Ectodermal cell (in vitro differentiated cells): ENCODE measurements at regions not wholly inside any gene's neighbourhood (a gene's known extent, or its start where the extent isn't known, plus 50 kb on each side); places are given as distances from the start of the nearest gene placed in this dataset.

Experiments used
- H3K27ac ChIP-seq: 2 replicates; pipeline ENCODE4 v1.7.0; 2013; ENCODE audit warnings: mild to moderate bottlenecking, low read depth, low read length; ENCODE audit not compliant: insufficient read depth, poor library complexity, severe bottlenecking
- H3K27me3 ChIP-seq: 2 replicates; pipeline ENCODE4 v1.7.0; 2013; ENCODE audit warnings: mild to moderate bottlenecking, low read length; ENCODE audit not compliant: insufficient read depth, control insufficient read depth, poor library complexity, severe bottlenecking
- H3K36me3 ChIP-seq: one replicate; pipeline ENCODE4 v1.7.0; 2013; ENCODE audit warnings: low read length; ENCODE audit not compliant: control insufficient read depth, insufficient read depth
- H3K4me1 ChIP-seq: one replicate; pipeline ENCODE4 v1.7.0; 2013; ENCODE audit warnings: low read length; ENCODE audit not compliant: control insufficient read depth, insufficient read depth
- H3K4me3 ChIP-seq: 2 replicates; pipeline ENCODE4 v1.7.0; 2013; ENCODE audit warnings: low read depth, low read length, control low read depth; ENCODE audit not compliant: insufficient read depth
- H3K9me3 ChIP-seq: 2 replicates; pipeline ENCODE4 v1.7.0; 2013; ENCODE audit warnings: mild to moderate bottlenecking, low read length, moderate library complexity; ENCODE audit not compliant: control insufficient read depth
- WGBS, 2 experiments: methylation state at CpG; one replicate each; pipeline ENCODE4 v1.1.7; 2013; ENCODE audit warnings: missing lambda C conversion rate in 2 of 2; 5-methylcytosine and 5-hydroxymethylcytosine counted together

- Histone ChIP-seq H3K4me3 (no peak overlapping the region), H3K27ac (no peak overlapping the region), H3K9me3 (no peaks in the 10 kb centered on the region), H3K4me1 (no peaks in the 10 kb centered on the region), H3K36me3 (no peaks in the 10 kb centered on the region), H3K27me3 (no peaks in the 10 kb centered on the region)
- WGBS, 2 experiments, result 77 to 79% methylated on average over 4 of the region's 4 CpGs
Measured at GRCh38 chr5:8327016-8327415, 458.1 kb downstream of the MTRR start.

DNA sequence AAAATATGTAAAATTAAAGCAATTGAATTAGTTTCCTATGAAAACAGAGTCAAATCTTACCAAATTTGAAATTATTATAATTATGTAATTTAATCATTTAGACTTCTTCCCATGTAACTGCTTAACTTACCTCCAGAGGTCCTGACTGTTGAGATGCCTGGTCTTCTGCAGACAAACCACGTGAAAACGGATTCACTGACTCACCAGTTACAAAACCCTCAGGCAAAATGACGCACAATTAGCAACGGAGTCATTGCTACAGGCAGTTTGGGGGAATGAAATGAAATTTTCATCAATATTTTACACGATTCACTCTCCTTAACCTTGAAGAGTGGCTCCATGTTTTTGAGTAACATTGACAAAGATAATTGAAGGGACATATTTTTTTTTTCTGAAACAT, 460.8 kb downstream of the MTRR start:
- Histone ChIP-seq H3K36me3 (no peaks in the 10 kb centered on the region), H3K9me3 (no peaks in the 10 kb centered on the region), H3K4me3 (no peak overlapping the region), H3K27me3 (no peaks in the 10 kb centered on the region), H3K27ac (no peak overlapping the region), H3K4me1 (no peaks in the 10 kb centered on the region)
- WGBS, 2 experiments, result 86 to 92% methylated on average over 5 of the region's 5 CpGs

DNA sequence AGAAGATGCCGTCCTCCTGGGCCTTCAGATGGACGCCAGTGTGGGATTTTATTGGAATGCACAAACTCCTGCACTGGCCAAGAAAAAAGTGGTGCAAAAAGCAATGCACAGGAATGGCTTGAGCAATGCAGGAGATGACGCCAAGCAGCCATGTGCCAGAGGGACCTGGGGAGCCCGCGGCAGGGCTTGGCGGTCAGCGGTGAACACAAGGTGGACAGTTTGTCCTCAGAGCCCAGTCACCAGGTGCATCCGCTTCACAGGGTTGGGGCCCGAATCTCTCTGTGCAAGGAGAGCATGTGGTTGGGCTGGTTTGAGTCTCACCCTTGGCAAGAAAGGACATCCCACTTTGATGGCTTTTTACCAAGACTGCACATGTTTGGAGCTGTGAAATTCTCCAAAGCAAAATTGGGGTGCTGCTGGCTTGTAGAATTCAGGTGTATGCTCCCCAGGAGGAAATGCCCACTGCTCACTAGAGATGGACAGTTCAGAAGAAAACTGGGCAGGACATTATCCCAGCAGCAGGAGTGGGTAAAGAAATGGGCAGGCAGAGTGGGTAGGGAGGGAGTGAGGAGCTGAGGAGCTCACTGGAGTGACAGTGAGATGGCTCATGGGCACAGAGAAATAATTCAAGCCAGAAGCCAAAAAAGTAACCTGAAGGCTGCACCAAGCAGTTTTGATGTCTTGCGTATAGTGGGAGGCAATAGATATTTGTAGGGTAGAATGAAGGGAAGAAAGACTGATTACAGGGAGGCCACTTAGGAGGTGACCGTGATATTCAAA, 463.9 kb downstream of the MTRR start:
- H3K9me3 ChIP-seq, result no peaks in the 10 kb centered on the region
- 95 to 96% methylated on average over 11 of the region's 11 CpGs for WGBS, 2 experiments

DNA sequence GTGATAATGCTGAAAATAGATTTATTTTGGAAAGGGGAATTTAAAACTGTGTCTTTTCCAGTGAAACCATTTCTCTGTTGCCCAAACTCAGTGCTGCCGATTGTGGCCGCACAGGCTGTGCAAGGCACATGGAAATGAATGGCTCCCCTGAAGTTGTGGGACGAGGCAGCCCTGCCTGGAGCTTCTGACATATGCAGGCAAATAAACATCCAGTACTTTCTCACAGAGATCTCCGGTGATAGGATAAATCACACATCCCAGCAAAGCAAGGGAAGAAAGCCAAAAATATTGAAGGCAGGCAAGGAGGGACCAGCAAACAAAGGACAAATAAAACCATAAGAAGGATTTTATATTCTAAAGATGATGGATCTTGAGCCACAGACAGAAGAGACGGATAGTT, 464.5 kb downstream of the MTRR start:
- WGBS, 2 experiments, result 95 to 97% methylated on average over 5 of the region's 5 CpGs

More for the DNA sequence above, 463.9 kb downstream of the MTRR start:
- no peaks in the 10 kb centered on the region for H3K4me1 ChIP-seq
- H3K27ac ChIP-seq, result no peak overlapping the region
- no peaks in the 10 kb centered on the region for H3K27me3 ChIP-seq
- no peak overlapping the region for H3K4me3 ChIP-seq
- no peaks in the 10 kb centered on the region for H3K36me3 ChIP-seq

GRCh38 chr5:8333977-8334376, 465.0 kb downstream of the MTRR start:
- no peaks in the 10 kb centered on the region for H3K27me3 ChIP-seq
- WGBS, 2 experiments, result 92 to 94% methylated on average over 1 of the region's 1 CpG
- H3K27ac ChIP-seq, result no peak overlapping the region
- H3K4me1 ChIP-seq, result no peaks in the 10 kb centered on the region
- no peaks in the 10 kb centered on the region for H3K9me3 ChIP-seq
- no peaks in the 10 kb centered on the region for H3K36me3 ChIP-seq
- H3K4me3 ChIP-seq, result no peak overlapping the region

More for the DNA sequence above, 464.5 kb downstream of the MTRR start:
- Histone ChIP-seq H3K27me3 (no peaks in the 10 kb centered on the region), H3K9me3 (no peaks in the 10 kb centered on the region), H3K4me1 (no peaks in the 10 kb centered on the region), H3K36me3 (no peaks in the 10 kb centered on the region), H3K27ac (no peak overlapping the region), H3K4me3 (no peak overlapping the region)

DNA sequence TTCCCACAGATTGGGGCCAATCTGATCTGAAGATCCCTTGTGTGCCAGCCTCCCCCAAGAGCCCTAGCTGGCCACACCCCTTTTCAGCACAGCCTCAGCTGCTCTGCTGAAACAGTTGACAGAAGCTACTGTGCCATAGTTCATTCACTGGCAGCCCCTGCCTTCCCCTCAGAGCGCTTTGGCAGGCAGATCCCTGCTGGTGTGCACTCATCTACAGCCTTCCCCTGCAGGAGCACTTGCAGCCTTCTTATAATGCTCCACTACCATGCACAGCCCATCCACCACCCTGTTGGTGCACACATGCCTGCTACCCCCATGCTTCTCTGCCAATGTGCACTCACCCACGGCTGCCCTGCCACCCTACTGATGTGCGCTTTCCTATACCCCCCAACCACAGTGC, 471.3 kb downstream of the MTRR start:
- Histone ChIP-seq H3K4me3 (no peak overlapping the region), H3K9me3 (no peaks in the 10 kb centered on the region), H3K4me1 (no peaks in the 10 kb centered on the region), H3K27me3 (no peaks in the 10 kb centered on the region), H3K27ac (no peak overlapping the region), H3K36me3 (no peaks in the 10 kb centered on the region)
- WGBS, 2 experiments, result 88 to 89% methylated on average over 3 of the region's 3 CpGs

GRCh38 chr5:8340739-8341344, 471.9 kb downstream of the MTRR start:
- Histone ChIP-seq H3K36me3 (no peaks in the 10 kb centered on the region), H3K4me1 (no peaks in the 10 kb centered on the region), H3K27ac (no peak overlapping the region), H3K27me3 (no peaks in the 10 kb centered on the region), H3K9me3 (no peaks in the 10 kb centered on the region), H3K4me3 (no peak overlapping the region)
- WGBS, 2 experiments, result 25 to 63% methylated on average over 1 of the region's 1 CpG

DNA sequence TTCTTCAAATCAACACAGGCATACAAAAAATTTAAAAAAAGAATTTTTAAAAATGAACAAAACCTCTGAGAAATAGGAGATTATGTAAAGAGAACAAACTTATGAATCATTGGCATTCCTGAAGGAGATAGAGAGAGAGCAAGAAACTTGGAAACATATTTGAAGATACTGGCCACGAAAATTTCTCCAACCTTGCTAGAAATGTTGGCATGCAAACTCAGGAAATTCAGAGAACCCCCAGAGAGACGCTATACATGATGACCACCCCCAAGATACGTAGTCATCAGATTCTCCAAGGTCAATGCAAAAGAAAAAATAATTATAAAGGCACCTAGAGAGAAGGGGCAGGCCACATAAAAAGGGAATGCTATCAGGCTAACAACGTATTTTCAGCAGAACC, 472.5 kb downstream of the MTRR start:
- WGBS, 2 experiments, result 61 to 68% methylated on average over 4 of the region's 4 CpGs
- Histone ChIP-seq H3K4me3 (no peak overlapping the region), H3K4me1 (no peaks in the 10 kb centered on the region), H3K27ac (no peak overlapping the region), H3K36me3 (no peaks in the 10 kb centered on the region), H3K27me3 (no peaks in the 10 kb centered on the region), H3K9me3 (no peaks in the 10 kb centered on the region)

DNA sequence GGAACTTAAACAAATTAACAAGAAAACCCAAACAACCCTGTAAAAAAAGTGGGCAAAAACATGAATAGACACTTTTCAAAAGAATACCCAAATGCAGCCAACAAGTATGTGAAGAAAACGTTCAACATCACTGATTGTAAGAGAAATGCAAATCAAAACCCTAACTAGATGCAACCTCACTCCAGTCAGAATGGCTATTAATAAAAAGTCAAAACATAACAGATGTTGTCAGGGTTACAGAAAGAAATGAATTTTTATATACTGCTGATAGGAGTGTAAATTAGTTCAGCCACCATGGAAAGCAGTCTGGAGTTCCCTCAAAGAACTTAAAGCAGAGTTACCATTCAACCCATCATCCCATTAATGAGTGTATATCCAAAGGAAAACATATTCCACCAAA, 479.0 kb downstream of the MTRR start:
- no peak overlapping the region for H3K4me3 ChIP-seq
- WGBS, 2 experiments, result 73 to 86% methylated on average over 1 of the region's 1 CpG
- H3K27ac ChIP-seq, result no peak overlapping the region
- H3K27me3 ChIP-seq, result no peaks in the 10 kb centered on the region
- H3K4me1 ChIP-seq, result no peaks in the 10 kb centered on the region
- H3K36me3 ChIP-seq, result no peaks in the 10 kb centered on the region
- H3K9me3 ChIP-seq, result no peaks in the 10 kb centered on the region

DNA sequence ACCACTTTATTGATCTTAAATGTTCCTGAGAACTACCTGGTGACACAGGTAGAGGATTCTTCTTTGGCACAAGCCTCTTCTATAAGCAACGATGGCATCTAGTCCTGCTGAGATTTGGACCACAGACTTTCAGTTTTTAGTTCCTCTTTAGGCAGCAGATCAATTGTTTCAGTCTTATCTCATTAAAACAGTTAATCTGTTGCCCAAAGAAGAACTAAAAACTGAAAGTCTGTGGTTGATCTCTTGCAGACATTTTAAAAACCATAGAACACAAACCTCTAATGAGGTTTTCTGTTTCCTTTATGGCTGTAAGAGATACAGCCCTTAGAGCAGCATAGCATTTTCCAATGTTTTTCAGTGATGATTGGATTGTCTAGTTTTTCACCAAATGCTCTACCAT, 480.9 kb downstream of the MTRR start:
- H3K4me3 ChIP-seq, result no peak overlapping the region
- H3K27ac ChIP-seq, result no peak overlapping the region
- no peaks in the 10 kb centered on the region for H3K9me3 ChIP-seq
- no peaks in the 10 kb centered on the region for H3K4me1 ChIP-seq
- no peaks in the 10 kb centered on the region for H3K36me3 ChIP-seq
- no peaks in the 10 kb centered on the region for H3K27me3 ChIP-seq
- 91 to 95% methylated on average over 1 of the region's 1 CpG for WGBS, 2 experiments
